HepG2 (cell line): ENCODE measurements at regions not wholly inside any gene's neighbourhood (a gene's known extent, or its start where the extent isn't known, plus 50 kb on each side); places are given as distances from the start of the nearest gene placed in this dataset.

Experiments
- ATAC-seq: fragments of 200-7000 bp; cut with Tn5 transposase; 3 replicates; pipeline ENCODE4 v1.9.1; 2020; ENCODE audit warnings: mild to moderate bottlenecking, moderate library complexity
- BruUV-seq: library from RNA; stranded (reverse); fragments of 400-500 nt; replicated peaks from 2 replicates; lab custom pipeline; 2021; lab: Mats Ljungman, UMichigan
- CTCF ChIA-PET: fragments of 300-600 bp; formaldehyde crosslinking; extraction: SDS; loops from one replicate; lab custom pipeline; 2021; ENCODE audit warnings: low total read pairs, inconsistent platforms, low intra/inter-chr PET ratio; lab: Yijun Ruan, JAX
- POLR2A ChIA-PET: fragments of 350-600 bp; sonication (Branson Sonifier 250); formaldehyde crosslinking; loops from one replicate; lab custom pipeline; 2020; ENCODE audit warnings: antibody characterized with exemption, inconsistent platforms; lab: Yijun Ruan, JAX
- DNase-seq: peaks from one replicate; pipeline ENCODE4 v3.0.0-alpha.2; 2015; ENCODE audit warnings: low spot score
- FAIRE-seq: peaks from 3 replicates; lab custom pipeline; 2011; peaks lifted over from hg19 to GRCh38; lab: Jason Lieb, UNC
- H2AFZ ChIP-seq: one replicate; pipeline ENCODE4 v1.6.1; 2011; ENCODE audit warnings: low read length, inconsistent platforms
- H3K27ac ChIP-seq: fragments of 300-600 bp; 3 replicates; pipeline ENCODE4 v1.8.0; 2011; ENCODE audit warnings: mixed run types, mild to moderate bottlenecking, mixed read lengths, low read length, inconsistent platforms; ENCODE audit not compliant: insufficient read depth; ENCODE audit errors: extremely low read length
- H3K27me3 ChIP-seq, 2 experiments: fragments of 200-600 bp in 1 of 2; 2 replicates in 1 of 2; 3 replicates in 1 of 2; pipeline versions ENCODE4 v1.6.0 to v1.8.0; 2011; ENCODE audit warnings: low read length in 2 of 2, mild to moderate bottlenecking in 2 of 2, moderate library complexity in 2 of 2, inconsistent platforms in 1 of 2; ENCODE audit not compliant: insufficient read depth in 2 of 2, control insufficient read depth in 1 of 2
- H3K36me3 ChIP-seq, 2 experiments: fragments of 200-600 bp in 1 of 2; replicated peaks in 1 of 2; 2 replicates in 1 of 2; 3 replicates in 1 of 2; pipeline versions ENCODE4 v1.5.1 to v1.8.0; 2011; ENCODE audit warnings: low read length in 2 of 2, inconsistent platforms in 1 of 2; ENCODE audit not compliant: insufficient read depth in 2 of 2, control insufficient read depth in 1 of 2
- H3K4me1 ChIP-seq: 2 replicates; pipeline ENCODE4 v1.5.1; 2012; ENCODE audit warnings: low read length, inconsistent platforms; ENCODE audit not compliant: insufficient read depth
- H3K4me2 ChIP-seq: 2 replicates; pipeline ENCODE4 v1.6.0; 2011; ENCODE audit warnings: low read depth, low read length, inconsistent platforms
- H3K4me3 ChIP-seq, 3 experiments: fragments of 200-600 bp in 1 of 3; sonication (generic), shearing (Covaris generic) in 1 of 3; replicated peaks in 1 of 3; 2 replicates each; pipeline ENCODE4 v1.5.1; 2011 to 2016; ENCODE audit warnings: low read length in 3 of 3, inconsistent platforms in 2 of 3, low read depth in 2 of 3, mild to moderate bottlenecking in 2 of 3, control low read depth in 1 of 3, mixed read lengths in 1 of 3; ENCODE audit not compliant: insufficient read depth in 1 of 3
- H3K79me2 ChIP-seq: one replicate; pipeline ENCODE4 v1.6.1; 2011; ENCODE audit warnings: low read length, inconsistent platforms; ENCODE audit not compliant: insufficient read depth
- H3K9ac ChIP-seq: 2 replicates; pipeline ENCODE4 v1.6.0; 2011; ENCODE audit warnings: mild to moderate bottlenecking, low read depth, low read length, inconsistent platforms; ENCODE audit not compliant: insufficient read depth
- H3K9me3 ChIP-seq: 2 replicates; pipeline ENCODE4 v1.5.1; 2012; ENCODE audit warnings: mild to moderate bottlenecking, low read length
- H4K20me1 ChIP-seq: 2 replicates; pipeline ENCODE4 v1.6.0; 2011; ENCODE audit warnings: inconsistent platforms, mild to moderate bottlenecking, low read length, moderate library complexity; ENCODE audit not compliant: insufficient read depth
- ASH2L ChIP-seq: fragments of 300-600, 200-600 bp; sonication (generic); IDR thresholded peaks from 2 replicates; pipeline ENCODE4 v1.7.0; 2017; ENCODE audit warnings: low read depth, mild to moderate bottlenecking, moderate library complexity, mixed read lengths, low read length; ENCODE audit not compliant: insufficient read length
- BRCA1 ChIP-seq: sonication (generic); formaldehyde crosslinking; IDR thresholded peaks from 2 replicates; pipeline ENCODE4 v1.4.0; 2020; ENCODE audit warnings: missing genetic modification reagents
- EHMT2 ChIP-seq: fragments of 200-600 bp; sonication (generic); IDR thresholded peaks from 2 replicates; pipeline ENCODE4 v1.7.0; 2017; ENCODE audit warnings: antibody characterized with exemption, low read depth, low read length, borderline replicate concordance
- FOXJ3 ChIP-seq: sonication (generic); formaldehyde crosslinking; IDR thresholded peaks from 2 replicates; pipeline ENCODE4 v1.4.0; 2020; ENCODE audit warnings: missing genetic modification reagents, mild to moderate bottlenecking, borderline replicate concordance
- MNT ChIP-seq: fragments of 450-650 bp; IDR thresholded peaks from 2 replicates; pipeline ENCODE4 v1.6.1; 2016
- NR3C1 ChIP-seq: sonication (generic); formaldehyde crosslinking; IDR thresholded peaks from 2 replicates; pipeline ENCODE4 v1.4.0; 2020; ENCODE audit warnings: missing genetic modification reagents
- RELA ChIP-seq: sonication (generic); formaldehyde crosslinking; IDR thresholded peaks from 2 replicates; pipeline ENCODE4 v1.4.0; 2020; ENCODE audit warnings: missing genetic modification reagents
- STAG1 ChIP-seq: sonication (generic); formaldehyde crosslinking; IDR thresholded peaks from 2 replicates; pipeline ENCODE4 v1.4.0; 2020; ENCODE audit warnings: missing genetic modification reagents
- ZNF30 ChIP-seq: sonication (generic); formaldehyde crosslinking; IDR thresholded peaks from 2 replicates; pipeline ENCODE4 v1.5.0; 2020; ENCODE audit warnings: mild to moderate bottlenecking, missing genetic modification reagents
- ZNF574 ChIP-seq: sonication (generic); formaldehyde crosslinking; IDR thresholded peaks from 2 replicates; pipeline ENCODE4 v1.4.0; 2020; ENCODE audit warnings: missing genetic modification reagents
- WGBS: methylation state at CpG from one replicate; pipeline ENCODE4 v1.1.6; 2017; ENCODE audit warnings: low lambda C conversion rate; 5-methylcytosine and 5-hydroxymethylcytosine counted together
- in situ Hi-C: cut with HindIII; loops from 2 replicates; pipeline ENCODE4 v1.10.0; 2017; ENCODE audit warnings: low pct_unique_long_range_greater_than_20kb; ENCODE audit not compliant: extremely low pct_ligation_motif_present
- intact Hi-C: fragments of 100-400 bp; cut with micrococcal nuclease; formaldehyde crosslinking; loops from one replicate; pipeline ENCODE4 v1.10.0; 2022; ENCODE audit not compliant: unreplicated experiment
- TF ChIP-seq, protein P1 (sequence below): IDR thresholded peaks from 2 replicates; pipeline ENCODE4 v1.6.1; 2016; ENCODE audit warnings: low read depth
- TF ChIP-seq, protein P2 (sequence below): sonication (generic); formaldehyde crosslinking; conservative IDR thresholded peaks from 2 replicates; pipeline ENCODE4 v1.4.0; 2020; ENCODE audit warnings: missing genetic modification reagents

- TF ChIP-seq MNT (no peak), ZNF574 (CRISPR knock-in tag) (no peak)
- TF ChIP-seq, protein P1, sequence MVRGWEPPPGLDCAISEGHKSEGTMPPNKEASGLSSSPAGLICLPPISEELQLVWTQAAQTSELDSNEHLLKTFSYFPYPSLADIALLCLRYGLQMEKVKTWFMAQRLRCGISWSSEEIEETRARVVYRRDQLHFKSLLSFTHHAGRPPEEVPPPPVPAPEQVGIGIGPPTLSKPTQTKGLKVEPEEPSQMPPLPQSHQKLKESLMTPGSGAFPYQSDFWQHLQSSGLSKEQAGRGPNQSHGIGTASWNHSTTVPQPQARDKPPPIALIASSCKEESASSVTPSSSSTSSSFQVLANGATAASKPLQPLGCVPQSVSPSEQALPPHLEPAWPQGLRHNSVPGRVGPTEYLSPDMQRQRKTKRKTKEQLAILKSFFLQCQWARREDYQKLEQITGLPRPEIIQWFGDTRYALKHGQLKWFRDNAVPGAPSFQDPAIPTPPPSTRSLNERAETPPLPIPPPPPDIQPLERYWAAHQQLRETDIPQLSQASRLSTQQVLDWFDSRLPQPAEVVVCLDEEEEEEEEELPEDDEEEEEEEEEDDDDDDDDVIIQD: no peak
- TF ChIP-seq, all 625 proteins: peak for 0
Measured at GRCh38 chr5:2660315-2660714, 91.2 kb downstream of the IRX2 start (continued).

- BruUV-seq: no TSS peak
- CTCF ChIA-PET: no interaction called here
- peaks cover 2 to 37% of the 10 kb centered on the region in 2 experiments; a peak in 4 of 5 replicates for H3K27me3 ChIP-seq
- WGBS: 47% methylated on average over 18 of the region's 18 CpGs
- H3K79me2 ChIP-seq: no peaks in the 10 kb centered on the region
- intact Hi-C loops (no loop called here), in situ Hi-C loops (no loop called here)
- POLR2A ChIA-PET: no interaction called here
- H3K4me2 ChIP-seq: no peak overlapping the region
- no peak for ATAC-seq
- H2AFZ ChIP-seq: no peak overlapping the region
- FAIRE-seq: no peak
- H3K4me1 ChIP-seq: no peaks in the 10 kb centered on the region
- no peak for TF ChIP-seq EHMT2
- TF ChIP-seq BRCA1 (CRISPR knock-in tag): no peak
- TF ChIP-seq, protein P2, sequence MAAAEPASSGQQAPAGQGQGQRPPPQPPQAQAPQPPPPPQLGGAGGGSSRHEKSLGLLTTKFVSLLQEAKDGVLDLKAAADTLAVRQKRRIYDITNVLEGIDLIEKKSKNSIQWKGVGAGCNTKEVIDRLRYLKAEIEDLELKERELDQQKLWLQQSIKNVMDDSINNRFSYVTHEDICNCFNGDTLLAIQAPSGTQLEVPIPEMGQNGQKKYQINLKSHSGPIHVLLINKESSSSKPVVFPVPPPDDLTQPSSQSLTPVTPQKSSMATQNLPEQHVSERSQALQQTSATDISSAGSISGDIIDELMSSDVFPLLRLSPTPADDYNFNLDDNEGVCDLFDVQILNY (CRISPR knock-in tag): no peak
- TF ChIP-seq RELA (CRISPR knock-in tag): no peak
- TF ChIP-seq NR3C1 (CRISPR knock-in tag): no peak
- TF ChIP-seq ZNF30: no peak
- no peak for TF ChIP-seq ASH2L
- TF ChIP-seq STAG1: no peak
- no peak for TF ChIP-seq FOXJ3
- no peaks in the 10 kb centered on the region for H4K20me1 ChIP-seq
- no peak overlapping the region for H3K4me3 ChIP-seq
- no peaks in the 10 kb centered on the region for H3K9me3 ChIP-seq
- no peak overlapping the region for H3K9ac ChIP-seq
- H3K27ac ChIP-seq: no peak overlapping the region
- no peak for DNase-seq
- no peaks in the 10 kb centered on the region for H3K36me3 ChIP-seq
Measured at GRCh38 chr5:2658881-2659470, 92.5 kb downstream of the IRX2 start.
